GM21423 (cell line): ENCODE measurements at regions not wholly inside any gene's neighbourhood (a gene's known extent, or its start where the extent isn't known, plus 50 kb on each side); places are given as distances from the start of the nearest gene placed in this dataset.
"Not testable (repeated sequence)": the region's sequence is repeated elsewhere in the genome, so short reads cannot be mapped to it uniquely, and the experiment has no call there.

ENCODE experiments used
- ATAC-seq: cut with Tn5 transposase; IDR thresholded peaks from one replicate; pipeline ENCODE4 v1.9.1; 2021; ENCODE audit warnings: mild to moderate bottlenecking, moderate library complexity; ENCODE audit not compliant: unreplicated experiment

DNA sequence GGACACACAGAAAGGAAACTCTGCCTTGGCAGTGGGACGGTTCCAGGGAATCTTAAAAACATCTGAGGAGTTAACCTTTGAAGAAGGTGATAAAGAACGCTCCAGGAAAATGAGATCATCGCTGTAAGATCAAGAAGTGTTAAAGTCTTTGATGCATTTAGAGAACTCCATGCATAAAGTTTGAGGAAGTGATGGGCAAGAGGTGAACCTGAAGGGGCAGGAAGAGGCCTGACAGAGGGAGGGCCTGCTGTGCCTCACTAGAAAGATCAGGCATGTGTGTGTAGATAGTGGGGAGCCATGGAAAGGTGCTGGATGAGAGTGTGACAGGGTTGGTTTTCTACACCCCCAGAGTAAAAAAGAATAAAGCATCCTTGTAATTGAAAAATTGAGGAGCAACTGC, 889.2 kb downstream of the MCTP2 start:
- ATAC-seq = no peak

DNA sequence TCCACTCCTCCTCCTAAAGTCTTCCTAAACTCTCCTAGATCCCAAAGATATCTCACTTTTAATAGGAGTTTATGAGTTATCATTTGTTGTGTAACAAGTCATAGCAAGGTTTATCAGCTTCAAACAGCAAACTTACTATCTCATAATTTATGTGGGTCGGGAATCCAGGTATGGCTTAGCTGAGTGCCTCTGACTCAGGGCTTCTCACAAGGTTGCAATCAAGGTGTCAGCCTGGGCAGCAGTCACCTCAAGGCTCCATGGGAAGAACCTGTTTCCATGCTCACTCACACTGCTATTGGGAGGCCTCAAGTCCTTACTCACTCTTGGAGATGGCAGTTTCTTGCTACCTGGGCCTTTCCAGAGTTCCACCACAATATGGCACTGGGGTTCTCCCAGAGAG, 889.8 kb downstream of the MCTP2 start:
- ATAC-seq = no peak

DNA sequence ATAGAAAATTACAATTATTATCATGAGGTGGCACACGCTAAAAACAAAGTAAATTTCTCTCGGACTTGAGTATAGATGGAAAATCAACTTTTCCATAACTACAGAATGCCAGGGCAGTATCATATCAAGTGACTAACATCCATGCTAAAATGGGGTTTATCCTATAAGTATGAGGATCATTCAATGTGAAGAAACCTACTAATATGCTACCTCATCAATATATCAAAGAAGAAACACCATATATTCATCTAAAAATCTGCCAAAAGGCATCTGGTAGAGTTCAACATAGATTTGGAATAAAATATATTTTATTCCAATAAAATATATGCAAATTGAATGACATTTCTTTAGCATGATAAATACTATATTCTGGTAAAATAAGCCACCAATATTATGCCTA, 894.4 kb downstream of the MCTP2 start:
- no peak for ATAC-seq

DNA sequence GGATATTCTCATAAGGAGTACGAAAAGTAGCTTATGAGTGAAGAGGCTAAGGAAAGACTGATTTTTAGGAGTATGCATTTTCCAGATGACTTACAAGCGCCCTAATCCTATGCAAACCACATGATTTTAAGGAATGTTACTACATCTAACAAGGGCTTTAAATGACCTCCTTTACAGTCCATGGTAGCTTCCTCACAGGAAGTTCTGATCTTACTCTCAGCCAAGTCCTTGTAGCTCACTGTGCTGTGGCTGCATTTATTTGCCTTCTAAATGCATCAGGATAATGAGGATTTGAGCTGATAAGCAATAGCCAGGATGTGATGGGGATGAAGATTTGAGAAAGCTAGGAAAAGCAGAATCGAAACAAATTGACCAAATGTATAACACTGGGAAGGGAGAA, 896.0 kb downstream of the MCTP2 start:
- no peak for ATAC-seq

DNA sequence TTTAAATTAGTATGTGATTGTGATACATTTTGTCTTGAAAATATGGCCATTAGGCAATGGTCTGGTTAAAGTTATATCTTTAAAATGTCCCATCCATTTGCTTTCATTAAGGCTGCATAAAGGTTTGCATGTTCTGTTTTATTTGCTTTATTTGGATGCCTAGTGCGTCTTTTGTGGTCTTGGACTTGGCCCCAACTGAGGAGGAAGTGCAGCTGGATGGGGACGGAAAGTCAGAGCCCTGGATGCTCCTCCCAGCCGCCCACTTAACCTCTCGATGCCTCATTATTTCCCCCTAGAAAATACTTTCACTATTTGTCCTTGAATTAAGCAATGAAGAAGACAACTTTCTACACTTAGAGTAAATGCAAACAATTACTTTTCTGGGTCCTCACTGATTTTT, 898.2 kb downstream of the MCTP2 start:
- ATAC-seq = no peak

DNA sequence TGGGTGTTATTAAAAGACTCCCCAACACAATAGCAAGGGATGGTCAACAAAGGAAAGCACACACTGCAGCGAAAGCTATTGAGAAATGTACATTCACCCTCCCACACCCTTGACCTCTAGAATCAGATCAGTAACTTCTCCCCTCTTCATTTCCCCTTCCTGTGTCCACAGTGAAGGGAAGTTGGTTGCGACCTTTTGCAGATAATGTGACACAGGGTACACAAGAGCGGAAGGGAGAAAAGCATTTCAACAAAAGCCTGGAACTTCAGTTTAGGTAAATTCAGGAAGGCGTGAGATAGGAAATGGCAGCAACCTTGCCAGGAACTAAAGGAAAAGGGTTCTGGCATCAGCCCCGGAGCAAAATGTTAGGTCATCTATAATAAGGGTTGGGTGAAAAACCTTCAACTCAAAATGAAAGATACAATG, 899.8 kb downstream of the MCTP2 start:
- ATAC-seq = no peak

DNA sequence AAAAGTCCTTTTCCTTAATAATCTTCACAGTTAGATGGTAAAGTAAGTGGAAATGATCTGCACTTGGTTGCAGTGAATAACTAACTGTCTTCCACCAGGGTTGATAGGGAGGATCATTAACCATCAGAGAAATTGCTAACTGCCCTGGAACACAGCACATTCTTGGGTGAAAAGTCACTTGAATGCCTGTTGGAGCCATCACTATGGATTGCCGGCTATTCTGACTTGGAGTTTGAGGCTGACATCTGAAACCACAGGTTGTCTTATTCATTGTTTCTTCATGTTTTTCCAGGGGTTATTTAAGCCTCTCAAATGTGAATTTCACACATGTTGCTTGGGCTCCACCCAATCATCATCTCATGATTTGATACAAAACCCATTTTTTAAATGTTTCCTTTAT, 901.4 kb downstream of the MCTP2 start:
- no peak for ATAC-seq

DNA sequence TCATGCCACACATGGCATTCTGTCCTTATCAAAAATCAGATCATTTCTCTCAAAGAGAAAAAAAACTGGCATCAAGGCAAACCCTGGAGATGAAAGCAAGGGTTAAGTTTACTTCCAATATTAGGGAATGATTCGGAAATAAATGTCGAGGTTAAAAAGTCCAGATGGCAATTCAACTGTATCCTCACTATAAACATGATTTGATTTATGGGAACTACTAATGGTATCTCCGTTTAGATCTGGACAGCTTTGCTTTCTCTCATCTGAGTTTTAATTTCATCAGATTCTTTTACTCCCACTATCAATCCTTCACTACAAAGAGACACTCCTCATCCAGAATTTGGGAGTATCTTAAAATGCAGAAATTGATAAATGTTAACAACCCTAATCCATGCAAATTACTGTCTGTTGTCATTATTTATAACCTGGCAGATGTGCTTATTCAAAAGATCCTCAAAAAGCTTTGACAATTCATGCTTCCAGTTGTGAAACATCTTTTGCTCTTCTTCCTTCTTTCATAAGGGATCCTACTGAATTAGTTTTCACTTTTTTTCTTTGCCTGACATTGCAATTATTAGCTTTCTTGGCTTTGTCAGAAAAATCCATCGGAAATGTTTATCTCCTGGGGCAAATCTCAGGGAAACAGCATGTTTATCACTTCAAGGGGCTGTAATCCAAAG, 903.2 kb downstream of the MCTP2 start:
- no peak for ATAC-seq

DNA sequence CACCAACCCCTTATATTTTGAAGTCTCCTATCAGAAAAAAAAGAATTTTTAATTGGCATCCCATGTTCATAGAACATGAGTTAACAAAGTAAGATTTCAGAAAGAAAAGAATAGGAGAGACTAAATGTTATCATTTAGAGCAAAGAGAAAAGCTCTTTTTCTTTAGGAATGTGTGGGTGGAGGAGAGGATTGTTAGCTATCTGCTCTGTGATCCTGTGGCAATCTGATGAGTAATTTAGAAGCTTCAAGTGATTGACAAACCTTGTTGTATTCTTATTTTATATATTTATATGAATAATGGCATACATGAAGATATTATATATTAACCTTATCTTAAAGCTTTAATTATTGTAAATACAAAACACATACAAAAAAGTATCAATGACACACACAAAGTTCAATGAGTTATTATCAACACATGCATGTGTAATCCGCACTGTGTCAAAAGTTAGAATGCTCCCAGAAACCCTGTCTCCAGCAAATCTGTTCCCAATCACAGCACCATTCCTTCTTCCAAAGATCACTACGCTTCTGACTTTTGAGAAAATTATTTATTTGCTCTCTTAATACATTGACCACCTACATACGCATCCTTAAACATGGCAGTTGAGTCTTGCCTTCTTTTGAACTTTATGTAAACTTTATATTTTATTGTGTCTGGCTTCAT, 907.4 kb downstream of the MCTP2 start:
- ATAC-seq = no peak

DNA sequence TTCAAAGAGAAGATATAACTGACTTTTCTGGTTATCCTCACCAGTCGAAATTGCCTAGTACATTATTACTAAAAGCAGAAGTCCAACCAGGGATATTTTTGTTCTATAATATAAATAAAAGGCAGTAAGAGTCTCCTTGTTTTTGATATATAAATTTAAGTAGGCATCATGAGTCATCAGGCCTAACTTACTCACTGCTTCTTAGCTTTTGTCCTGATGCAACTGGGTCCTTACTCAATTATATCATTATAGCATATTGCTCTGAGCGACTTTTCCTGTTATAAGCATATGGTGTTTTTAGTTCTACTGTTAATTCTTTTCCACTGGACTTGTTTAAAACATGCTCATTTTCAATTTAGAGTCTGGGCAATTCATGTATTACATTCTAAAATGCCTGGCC, 910.1 kb downstream of the MCTP2 start:
- ATAC-seq = no peak

DNA sequence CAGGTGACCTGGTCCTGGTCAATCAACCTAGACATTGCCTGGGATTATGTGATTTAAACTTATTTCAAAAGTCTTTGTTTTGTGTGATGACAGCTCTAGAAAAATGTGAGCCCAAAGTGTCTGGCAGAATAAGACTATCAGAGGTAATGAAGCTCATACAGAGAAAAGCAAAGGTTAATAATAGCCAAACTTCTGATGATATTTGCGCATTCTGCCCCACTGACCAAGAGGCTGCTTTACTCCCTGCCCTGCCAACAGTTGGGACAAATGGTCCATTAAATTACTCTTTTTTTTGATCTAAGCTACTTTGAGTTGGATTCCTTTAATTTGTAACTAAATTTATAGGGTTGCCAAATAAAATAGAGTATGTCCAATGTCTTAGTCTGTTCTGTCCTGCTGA, 911.2 kb downstream of the MCTP2 start:
- ATAC-seq = no peak

DNA sequence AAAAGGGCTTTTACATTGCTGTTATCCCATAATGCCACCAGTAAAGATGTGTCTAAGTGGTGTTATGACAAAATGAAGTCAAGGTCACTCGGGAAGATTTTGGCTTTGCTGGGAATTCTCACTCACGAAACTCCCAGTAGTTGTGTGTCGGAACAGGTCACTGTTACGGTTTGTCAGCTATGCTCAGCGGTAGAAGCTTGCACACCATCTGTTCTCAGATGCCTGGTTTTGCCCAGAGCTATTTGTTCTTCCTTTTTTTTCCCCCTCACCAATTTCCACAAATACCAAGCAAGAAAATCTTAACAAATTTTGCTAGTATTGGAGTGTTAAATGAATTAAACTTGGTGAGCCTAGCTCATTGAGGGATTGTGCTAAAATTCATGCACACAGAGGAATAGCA, 915.1 kb downstream of the MCTP2 start:
- no peak for ATAC-seq

DNA sequence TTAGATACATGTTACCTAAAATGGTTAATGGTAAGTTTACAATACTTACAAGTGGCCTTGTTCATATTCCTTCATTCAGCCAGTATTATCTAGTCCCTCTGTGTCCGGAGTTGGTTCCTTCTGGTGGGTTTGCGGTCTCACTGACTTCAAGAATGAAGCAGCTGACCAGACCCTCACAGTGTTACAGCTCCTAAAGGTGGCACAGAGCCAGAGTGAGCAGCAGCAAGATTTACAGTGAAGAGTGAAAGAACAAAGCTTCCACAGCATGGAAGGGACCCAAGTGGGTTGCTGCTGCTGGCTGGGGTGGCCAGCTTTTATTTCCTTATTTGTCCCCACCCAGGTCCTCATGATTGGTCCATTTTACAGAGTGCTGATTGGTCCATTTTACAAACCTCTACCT, 916.8 kb downstream of the MCTP2 start:
- ATAC-seq = no peak

DNA sequence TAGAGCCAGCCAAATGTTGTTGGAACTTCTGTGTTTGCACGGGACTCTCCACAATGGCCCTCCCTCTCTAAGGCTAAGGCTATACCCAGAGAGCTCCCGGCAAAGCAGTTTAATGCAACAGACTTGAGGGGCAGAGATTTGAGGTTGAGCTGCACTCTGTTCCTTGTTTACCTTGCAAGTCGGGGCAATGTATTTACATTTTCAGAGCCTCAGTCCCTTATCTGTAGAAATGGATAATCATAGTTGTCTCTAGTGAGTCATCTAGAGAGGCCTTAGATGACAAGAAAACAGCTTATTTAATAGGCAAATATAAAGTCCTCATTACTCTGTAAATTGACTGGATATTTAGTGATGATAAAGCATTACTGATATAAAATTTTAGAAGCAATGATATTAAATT, 917.7 kb downstream of the MCTP2 start:
- no peak for ATAC-seq

DNA sequence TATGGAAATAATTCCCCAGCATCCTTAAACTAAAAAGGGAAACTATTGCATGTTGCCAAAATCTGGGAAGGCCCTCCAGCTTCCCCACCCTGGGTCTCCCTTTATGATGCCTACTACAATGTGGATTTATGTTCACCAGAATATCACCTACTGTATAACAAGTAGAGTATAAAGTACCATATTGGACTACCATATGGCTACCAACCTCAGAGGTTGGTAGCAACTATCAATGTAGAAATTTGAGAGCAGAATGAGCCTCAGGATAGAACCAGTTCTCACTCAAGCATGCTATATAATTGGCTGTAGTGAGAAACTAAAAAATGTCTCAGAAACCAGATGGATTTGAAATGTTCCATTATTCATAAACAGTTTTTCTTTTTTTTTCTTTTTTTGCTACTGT, 918.4 kb downstream of the MCTP2 start:
- ATAC-seq = no peak

DNA sequence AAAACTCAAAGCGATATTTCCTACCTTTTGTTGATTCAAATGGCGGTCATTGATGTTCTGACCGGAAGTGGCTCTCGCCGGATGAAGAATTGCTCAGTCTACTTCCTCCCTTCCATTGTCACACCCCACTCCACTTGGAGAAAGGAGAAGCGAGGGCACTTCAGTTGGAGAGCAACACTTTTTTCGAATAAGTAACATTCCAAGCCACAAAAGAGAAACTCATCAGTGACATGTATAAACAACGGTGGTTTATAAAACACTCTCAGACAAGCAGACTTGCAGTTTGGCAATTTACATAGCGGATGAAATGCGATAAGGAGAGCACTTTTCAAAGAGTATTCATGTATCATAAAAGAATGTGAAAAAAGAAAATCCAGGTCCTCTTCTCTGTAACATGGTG, 919.1 kb downstream of the MCTP2 start:
- ATAC-seq = no peak

DNA sequence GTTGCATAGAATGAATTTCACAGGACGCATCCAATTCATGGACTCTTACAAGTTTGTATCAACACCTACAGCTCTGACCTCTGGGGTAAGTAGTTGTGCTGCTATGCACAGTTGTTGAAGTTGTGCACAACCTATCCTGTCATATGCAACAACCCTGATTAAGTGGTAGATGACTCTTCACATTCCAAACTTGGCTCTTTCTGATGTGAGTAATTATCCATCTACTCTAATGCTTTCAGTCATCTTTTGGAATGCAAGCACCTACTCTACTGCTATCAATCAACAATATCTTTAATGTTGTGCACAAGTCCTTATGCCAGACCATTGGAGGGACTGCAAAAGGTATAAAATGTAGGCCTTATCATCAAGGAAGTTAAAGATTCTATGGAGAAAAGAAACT, 921.4 kb downstream of the MCTP2 start:
- ATAC-seq = no peak

DNA sequence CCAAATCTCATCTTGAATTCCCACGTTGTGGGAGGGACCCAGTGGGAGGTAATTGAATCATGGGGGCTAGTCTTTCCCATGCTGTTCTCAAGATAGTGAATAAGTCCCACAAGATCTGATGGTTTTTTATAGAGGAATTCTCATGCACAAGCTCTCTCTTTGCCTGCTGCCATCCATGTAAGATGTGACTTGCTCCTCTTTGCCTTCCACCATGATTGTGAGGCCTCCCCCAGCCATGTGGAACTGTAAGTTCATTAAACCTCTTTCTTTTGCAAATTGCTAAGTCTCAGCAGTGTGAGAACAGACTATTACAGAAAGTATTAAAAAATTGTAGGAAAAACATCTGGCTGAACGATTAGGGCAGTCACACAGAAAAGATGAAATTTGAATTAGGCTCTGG, 921.8 kb downstream of the MCTP2 start:
- not testable (repeated sequence) for ATAC-seq

DNA sequence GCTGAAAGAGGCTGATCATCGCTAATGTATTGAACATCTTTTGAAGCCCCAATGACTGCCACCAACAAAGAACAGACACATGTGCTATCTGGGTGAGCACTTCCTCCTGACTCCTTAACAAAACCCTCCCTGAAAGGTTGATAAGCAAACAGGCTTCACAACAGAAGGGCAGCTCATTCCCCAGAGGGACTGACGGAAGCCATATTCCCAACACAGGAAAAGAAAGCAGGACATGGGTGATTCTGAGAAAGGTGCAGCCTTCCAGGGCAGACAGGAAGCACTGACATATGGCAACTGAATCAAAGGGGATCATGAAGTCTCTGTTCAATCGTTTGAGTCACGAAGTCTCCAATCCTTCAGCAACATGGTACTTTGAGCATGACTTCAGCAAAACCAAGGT, 929.0 kb downstream of the MCTP2 start:
- no peak for ATAC-seq

DNA sequence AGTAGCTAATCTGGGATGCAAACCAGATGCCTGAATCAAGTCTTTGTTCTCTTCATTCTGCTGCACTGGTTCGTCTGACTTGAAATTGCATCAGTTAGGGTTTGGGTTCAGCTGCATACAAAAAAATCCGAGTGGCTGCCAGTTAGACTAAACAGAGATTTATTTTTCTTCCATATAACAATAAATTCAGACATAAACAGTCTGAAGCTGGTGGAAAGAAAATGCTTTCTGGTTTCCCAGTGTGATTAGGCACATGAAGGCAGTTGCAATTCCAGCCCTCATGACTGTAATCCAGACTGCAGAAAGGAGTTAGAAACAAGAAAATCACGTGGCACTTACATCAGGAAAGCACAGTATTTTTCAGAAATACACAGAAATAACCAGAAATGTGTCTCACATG, 930.7 kb downstream of the MCTP2 start:
- ATAC-seq = no peak

DNA sequence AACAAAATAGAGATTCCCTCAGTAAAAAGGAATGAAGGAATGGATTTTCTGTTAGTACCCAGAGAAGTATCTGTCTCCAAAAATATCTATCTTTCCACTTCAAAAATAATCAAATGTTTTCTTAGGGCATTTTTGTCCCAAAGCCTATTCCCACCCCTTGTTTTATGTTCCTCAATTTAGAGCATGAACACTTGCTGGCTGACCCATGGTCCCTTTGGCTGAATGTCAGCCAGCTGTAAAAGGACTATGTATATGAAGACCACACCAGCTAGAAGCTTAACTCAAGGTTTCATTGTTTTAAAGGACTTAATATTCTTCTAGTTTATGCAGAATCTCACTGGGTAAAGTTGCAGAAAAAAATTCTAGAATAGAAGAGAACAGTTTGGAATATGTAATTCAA, 931.2 kb downstream of the MCTP2 start:
- ATAC-seq = no peak

DNA sequence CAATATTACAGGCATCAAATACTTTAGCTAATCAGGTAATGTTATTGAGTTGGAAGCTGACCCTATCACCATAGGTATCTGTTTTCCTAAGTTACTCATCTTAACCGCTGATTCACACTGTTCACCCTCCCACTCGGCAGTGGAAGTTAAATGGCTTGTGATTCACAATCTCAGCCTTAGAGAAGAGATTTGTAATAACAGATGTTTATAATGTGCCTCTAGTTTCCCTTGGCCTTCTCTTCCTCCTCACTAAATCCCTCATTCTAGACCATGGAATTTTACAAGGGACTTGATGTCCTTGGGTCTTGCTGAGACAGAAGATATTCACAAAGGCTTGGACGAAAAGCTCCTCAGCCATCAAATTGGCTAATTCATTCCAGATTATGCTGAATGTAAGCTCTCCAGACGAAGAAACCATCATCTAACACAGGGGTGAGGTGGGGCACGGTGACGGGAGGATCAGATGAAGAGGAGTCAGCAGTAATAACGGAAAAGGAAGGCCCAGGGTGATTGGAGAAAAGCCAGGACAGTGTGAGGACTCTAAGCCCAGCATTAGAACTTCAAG, 931.7 kb downstream of the MCTP2 start:
- ATAC-seq = no peak

DNA sequence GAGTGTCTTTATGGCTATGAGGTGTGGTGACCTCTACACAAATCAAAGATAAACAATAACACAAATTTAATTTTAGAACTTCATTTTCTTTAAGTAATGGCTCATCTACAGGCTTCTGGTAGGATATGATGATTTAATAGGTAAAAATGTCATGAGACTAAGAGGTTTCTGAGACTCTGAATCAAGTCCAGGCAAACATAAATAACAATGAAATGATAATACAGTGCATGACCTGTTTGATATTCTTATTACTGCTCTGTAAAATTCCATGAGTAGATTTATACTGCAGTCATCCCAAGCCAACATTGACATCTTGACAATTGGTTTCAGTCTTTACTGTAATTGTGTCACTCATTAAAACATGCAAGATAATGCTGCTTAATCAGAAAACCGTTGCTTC, 936.8 kb downstream of the MCTP2 start:
- no peak for ATAC-seq
